Activated CD8-positive, alpha-beta T cell treated with anti-CD3 and anti-CD28 coated beads for 36 hours (primary cell): ENCODE measurements at regions not wholly inside any gene's neighbourhood (a gene's known extent, or its start where the extent isn't known, plus 50 kb on each side); places are given as distances from the start of the nearest gene placed in this dataset.

ENCODE experiments used
- ATAC-seq: fragments of 200-7000 bp; cut with Tn5 transposase; one replicate; pipeline ENCODE4 v1.10.0; 2021; ENCODE audit warnings: mild to moderate bottlenecking, moderate library complexity
- CTCF ChIA-PET: fragments of 350-600 bp; sonication (Branson Sonifier 250); formaldehyde crosslinking; loops from one replicate; lab custom pipeline; 2021; ENCODE audit warnings: antibody characterized with exemption; lab: Charles Lee
- POLR2A ChIA-PET: fragments of 350-600 bp; sonication (Branson Sonifier 250); formaldehyde crosslinking; loops from one replicate; lab custom pipeline; 2021; ENCODE audit warnings: antibody characterized with exemption; lab: Charles Lee
- DNase-seq: peaks from one replicate; pipeline ENCODE4 v3.0.0-alpha.2; 2020
- H3K27ac Mint-ChIP-seq: one replicate; pipeline ENCODE4 v1.8.0; 2021; ENCODE audit warnings: mild to moderate bottlenecking, mixed read lengths
- H3K27me3 Mint-ChIP-seq: one replicate; pipeline ENCODE4 v1.8.0; 2021; ENCODE audit warnings: mixed read lengths
- H3K36me3 Mint-ChIP-seq: one replicate; pipeline ENCODE4 v1.8.0; 2021; ENCODE audit warnings: low read depth, mixed read lengths
- H3K4me1 Mint-ChIP-seq: one replicate; pipeline ENCODE4 v1.8.0; 2021; ENCODE audit warnings: low read depth, mixed read lengths
- H3K4me3 Mint-ChIP-seq: one replicate; pipeline ENCODE4 v1.8.0; 2021; ENCODE audit warnings: mild to moderate bottlenecking, moderate library complexity, mixed read lengths
- H3K9me3 Mint-ChIP-seq: one replicate; pipeline ENCODE4 v1.8.0; 2021; ENCODE audit warnings: mixed read lengths
- intact Hi-C: fragments of 100-400 bp; cut with micrococcal nuclease; formaldehyde crosslinking; loops from one replicate; pipeline ENCODE4 v1.10.0; 2022
- TF ChIP-seq, protein P1 (sequence below): fragments of 200-600 bp; IDR thresholded peaks from one replicate; pipeline ENCODE4 v1.8.0; 2022; ENCODE audit warnings: antibody characterized with exemption, mild to moderate bottlenecking

DNA sequence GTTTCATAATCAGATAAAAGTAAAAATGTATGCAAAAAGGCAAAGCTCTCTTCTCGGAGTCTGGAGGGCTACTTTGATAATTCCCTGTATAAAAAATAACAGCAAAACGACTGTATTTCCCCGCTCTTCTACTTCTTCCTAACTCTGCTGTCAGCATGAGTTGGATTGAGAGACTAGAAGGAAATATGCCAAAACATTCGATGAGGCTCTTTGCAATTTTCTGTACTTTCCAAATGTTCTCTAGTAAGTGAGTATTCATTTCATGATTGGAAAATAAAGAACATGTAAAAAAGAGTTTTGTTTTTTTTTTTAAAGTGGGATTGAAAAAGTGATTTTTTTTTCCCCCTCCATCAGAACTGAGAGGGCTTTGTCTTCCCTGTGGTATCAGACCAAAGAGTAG lies 677.5 kb downstream of the ACTL7B start:
- intact Hi-C loops: no loop called here
- H3K4me1 Mint-ChIP-seq: no peaks in the 10 kb centered on the region
- no peak for ATAC-seq
- no peaks in the 10 kb centered on the region for H3K36me3 Mint-ChIP-seq
- POLR2A ChIA-PET: no interaction called here
- no peak overlapping the region for H3K27ac Mint-ChIP-seq
- DNase-seq: no peak
- peaks cover 4% of the 10 kb centered on the region for H3K9me3 Mint-ChIP-seq
- CTCF ChIA-PET: no interaction called here
- no peak overlapping the region for H3K4me3 Mint-ChIP-seq
- TF ChIP-seq, protein P1, sequence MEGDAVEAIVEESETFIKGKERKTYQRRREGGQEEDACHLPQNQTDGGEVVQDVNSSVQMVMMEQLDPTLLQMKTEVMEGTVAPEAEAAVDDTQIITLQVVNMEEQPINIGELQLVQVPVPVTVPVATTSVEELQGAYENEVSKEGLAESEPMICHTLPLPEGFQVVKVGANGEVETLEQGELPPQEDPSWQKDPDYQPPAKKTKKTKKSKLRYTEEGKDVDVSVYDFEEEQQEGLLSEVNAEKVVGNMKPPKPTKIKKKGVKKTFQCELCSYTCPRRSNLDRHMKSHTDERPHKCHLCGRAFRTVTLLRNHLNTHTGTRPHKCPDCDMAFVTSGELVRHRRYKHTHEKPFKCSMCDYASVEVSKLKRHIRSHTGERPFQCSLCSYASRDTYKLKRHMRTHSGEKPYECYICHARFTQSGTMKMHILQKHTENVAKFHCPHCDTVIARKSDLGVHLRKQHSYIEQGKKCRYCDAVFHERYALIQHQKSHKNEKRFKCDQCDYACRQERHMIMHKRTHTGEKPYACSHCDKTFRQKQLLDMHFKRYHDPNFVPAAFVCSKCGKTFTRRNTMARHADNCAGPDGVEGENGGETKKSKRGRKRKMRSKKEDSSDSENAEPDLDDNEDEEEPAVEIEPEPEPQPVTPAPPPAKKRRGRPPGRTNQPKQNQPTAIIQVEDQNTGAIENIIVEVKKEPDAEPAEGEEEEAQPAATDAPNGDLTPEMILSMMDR: no peak
- no peaks in the 10 kb centered on the region for H3K27me3 Mint-ChIP-seq

DNA sequence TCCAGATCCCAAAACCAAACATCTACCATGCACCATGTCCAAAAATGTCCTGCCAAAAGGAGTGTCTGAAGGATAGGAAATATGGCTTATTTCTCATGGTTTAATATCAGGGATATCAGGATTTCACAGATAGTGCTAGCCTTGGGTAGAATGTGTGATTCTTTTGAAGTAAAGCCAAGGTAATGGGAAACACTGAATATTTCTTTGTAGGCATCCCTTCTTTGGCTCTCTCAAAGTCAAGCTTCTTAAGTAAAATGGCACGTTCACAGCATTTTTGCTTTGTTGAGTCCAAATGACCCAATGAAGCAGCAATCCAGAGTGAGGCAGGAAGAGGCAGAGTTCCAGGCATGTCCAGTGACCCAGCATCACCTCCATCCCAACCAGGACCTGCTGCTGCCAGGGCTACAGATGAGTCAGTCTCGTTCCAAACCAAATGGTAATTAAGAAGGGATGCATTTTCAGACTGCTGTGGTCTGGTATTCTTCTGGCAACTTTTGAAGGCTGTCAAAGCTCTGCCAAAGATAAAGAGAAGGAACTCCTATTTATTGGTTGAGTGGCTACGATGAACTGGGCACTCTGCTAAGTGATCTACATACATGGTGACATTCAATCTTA lies 678.8 kb upstream of the KLF4 start:
- TF ChIP-seq, protein P1: no peak
- Mint-ChIP-seq H3K27me3 (no peaks in the 10 kb centered on the region), H3K36me3 (no peaks in the 10 kb centered on the region), H3K9me3 (peaks cover 7% of the 10 kb centered on the region), H3K27ac (no peak overlapping the region), H3K4me1 (no peaks in the 10 kb centered on the region), H3K4me3 (no peak overlapping the region)
- intact Hi-C loops: no loop called here
- ChIA-PET POLR2A (no interaction called here), CTCF (no interaction called here)
- DNase-seq: no peak
- ATAC-seq: no peak

DNA sequence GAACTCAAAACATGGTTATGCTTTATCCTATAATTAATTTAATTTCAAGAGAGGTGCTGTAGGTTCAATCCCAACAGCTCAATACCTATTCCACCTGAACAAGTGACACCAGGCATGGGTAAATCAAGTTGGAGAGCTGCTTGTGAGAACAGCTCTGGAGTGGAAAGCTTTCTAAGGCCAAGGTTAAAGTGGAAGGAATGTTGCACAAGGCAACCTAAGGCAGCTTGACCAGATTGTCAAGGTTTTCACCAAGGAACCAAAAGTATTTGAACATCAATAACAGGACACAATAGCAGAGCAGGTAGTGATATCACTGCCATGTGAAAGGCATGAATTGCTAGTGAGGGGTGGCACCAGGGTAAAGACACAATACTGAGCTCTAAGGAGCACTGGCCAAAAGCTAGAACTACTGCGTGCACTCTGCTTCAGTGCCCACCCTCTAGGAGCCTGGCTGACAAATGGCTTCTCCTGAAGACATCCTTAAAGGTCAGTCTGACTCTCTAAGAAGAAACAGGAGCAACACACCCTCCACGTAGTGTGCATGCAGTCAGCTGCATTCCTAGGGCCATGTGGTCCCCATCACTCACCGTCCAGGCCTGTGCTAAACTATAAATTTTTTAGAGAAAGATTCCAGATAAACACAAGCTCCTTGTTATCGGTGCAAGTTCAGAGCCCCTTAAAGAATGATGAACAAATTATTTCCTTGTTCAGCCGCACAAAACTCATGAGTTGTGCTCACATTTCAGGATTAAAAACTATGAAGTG lies 677.7 kb upstream of the KLF4 start:
- Mint-ChIP-seq H3K36me3 (no peaks in the 10 kb centered on the region), H3K4me1 (no peaks in the 10 kb centered on the region), H3K9me3 (peaks cover 4% of the 10 kb centered on the region), H3K27me3 (no peaks in the 10 kb centered on the region), H3K27ac (no peak overlapping the region), H3K4me3 (no peak overlapping the region)
- CTCF ChIA-PET: no interaction called here
- no peak for DNase-seq
- POLR2A ChIA-PET: no interaction called here
- ATAC-seq: no peak
- intact Hi-C loops: no loop called here
- TF ChIP-seq, protein P1: no peak

DNA sequence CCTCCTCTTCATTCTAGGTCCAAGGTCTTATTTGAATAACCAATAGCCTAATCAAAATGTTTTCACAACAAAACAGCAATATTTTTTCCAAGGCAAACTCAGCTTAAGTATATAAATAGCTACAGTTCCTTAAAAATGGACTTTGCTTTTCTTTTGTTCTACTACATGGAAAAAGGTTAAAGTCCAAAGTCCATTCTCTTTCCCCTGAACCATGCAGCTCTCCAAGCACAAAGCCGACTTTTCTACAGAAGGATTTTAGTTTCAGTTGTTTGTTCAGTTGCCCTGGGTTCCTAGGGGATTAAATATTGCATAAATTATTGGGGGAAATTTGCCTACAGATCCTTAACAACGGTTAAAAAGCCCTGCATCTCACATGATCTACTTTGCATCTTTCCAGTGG lies 677.0 kb upstream of the KLF4 start:
- H3K4me1 Mint-ChIP-seq: no peaks in the 10 kb centered on the region
- DNase-seq (no peak), ATAC-seq (no peak)
- POLR2A ChIA-PET: no interaction called here
- TF ChIP-seq, protein P1: no peak
- no peak overlapping the region for H3K4me3 Mint-ChIP-seq
- H3K27me3 Mint-ChIP-seq: no peaks in the 10 kb centered on the region
- intact Hi-C loops: no loop called here
- H3K9me3 Mint-ChIP-seq: peaks cover 3% of the 10 kb centered on the region
- no peak overlapping the region for H3K27ac Mint-ChIP-seq
- CTCF ChIA-PET: no interaction called here
- H3K36me3 Mint-ChIP-seq: no peaks in the 10 kb centered on the region

DNA sequence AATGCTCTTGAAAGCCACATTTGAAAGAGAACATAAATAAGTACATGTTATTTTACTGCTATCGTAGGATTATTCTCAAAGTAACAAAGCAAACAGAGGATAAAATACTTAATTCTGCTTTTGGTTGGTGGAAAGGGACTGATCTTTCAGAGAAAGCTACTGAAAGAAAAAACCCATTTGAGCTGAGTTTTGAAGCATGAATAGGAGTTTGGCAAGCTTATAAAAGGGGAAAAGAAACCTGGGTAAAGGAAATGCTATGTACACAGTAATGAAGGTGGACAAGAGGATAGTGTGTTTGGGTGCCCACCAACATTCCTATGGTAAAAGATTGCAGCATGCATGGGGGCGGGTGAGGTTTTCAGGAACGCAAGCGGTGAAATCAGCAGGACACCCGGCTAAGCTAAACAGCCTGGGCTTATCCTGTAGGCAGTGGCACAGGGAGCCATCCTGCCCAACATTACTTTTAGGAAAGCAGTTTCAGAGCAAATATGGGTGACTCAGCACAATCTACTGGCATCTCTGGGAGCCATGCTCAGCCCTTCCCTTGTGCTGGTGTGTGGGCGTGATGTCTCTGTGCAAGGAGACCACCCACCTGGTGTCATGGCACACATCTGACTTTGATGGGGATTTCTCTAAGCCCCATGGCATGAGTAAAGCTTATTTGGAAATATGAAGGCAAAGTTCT lies 673.9 kb upstream of the KLF4 start:
- no peak overlapping the region for H3K4me3 Mint-ChIP-seq
- no peaks in the 10 kb centered on the region for H3K4me1 Mint-ChIP-seq
- ChIA-PET POLR2A (no interaction called here), CTCF (no interaction called here)
- ATAC-seq: no peak
- intact Hi-C loops: no loop called here
- DNase-seq: no peak
- TF ChIP-seq, protein P1: no peak
- H3K27ac Mint-ChIP-seq: no peak overlapping the region
- H3K27me3 Mint-ChIP-seq: no peaks in the 10 kb centered on the region
- peaks cover 3% of the 10 kb centered on the region for H3K9me3 Mint-ChIP-seq
- no peaks in the 10 kb centered on the region for H3K36me3 Mint-ChIP-seq
